Gastroesophageal sphincter (tissue), 4 donors: ENCODE measurements at regions not wholly inside any gene's neighbourhood (a gene's known extent, or its start where the extent isn't known, plus 50 kb on each side); places are given as distances from the start of the nearest gene placed in this dataset.

ENCODE experiments used
- ATAC-seq: fragments of 150-250 bp; one replicate; pipeline ENCODE4 v1.9.1; 2016; ENCODE audit warnings: mild to moderate bottlenecking, moderate library complexity
- H3K27ac ChIP-seq, 4 donors: fragments of 200-600 bp; sonication (generic) in 3 of 4; 1 replicate in 3 of 4; 2 replicates in 1 of 4; pipeline ENCODE4 v1.5.1; 2016 to 2019
- H3K27me3 ChIP-seq: fragments of 200-600 bp; sonication (generic); one replicate; pipeline ENCODE4 v1.5.1; 2019
- H3K36me3 ChIP-seq, 2 donors: fragments of 200-600 bp; sonication (generic); one replicate each; pipeline ENCODE4 v1.5.1; 2019; ENCODE audit warnings: control low read depth in 1 of 2
- H3K4me1 ChIP-seq, 3 donors: fragments of 200-600 bp; sonication (generic); 1 replicate in 2 of 3; 2 replicates in 1 of 3; pipeline ENCODE4 v1.5.1; 2016 to 2019; ENCODE audit warnings: control low read depth in 2 of 3
- H3K4me3 ChIP-seq, 2 donors: fragments of 200-600 bp; sonication (generic); one replicate each; pipeline ENCODE4 v1.5.1; 2019; ENCODE audit warnings: mild to moderate bottlenecking in 1 of 2, moderate library complexity in 1 of 2
- H3K9me3 ChIP-seq, 3 donors: fragments of 200-600 bp; sonication (generic); one replicate each; pipeline ENCODE4 v1.5.1; 2017 to 2019; ENCODE audit warnings: control low read depth in 2 of 3
- EP300 ChIP-seq: sonication (generic); formaldehyde crosslinking; IDR thresholded peaks from one replicate; pipeline ENCODE4 v1.6.1; 2017; ENCODE audit warnings: antibody characterized with exemption, mild to moderate bottlenecking
- POLR2A ChIP-seq, 2 donors: fragments of 450-650 bp; IDR thresholded peaks; one replicate each; pipeline ENCODE4 v1.6.1; 2017; ENCODE audit warnings: antibody characterized with exemption in 2 of 2, mild to moderate bottlenecking in 2 of 2, moderate library complexity in 1 of 2
- POLR2AphosphoS5 ChIP-seq: sonication (generic); formaldehyde crosslinking; IDR thresholded peaks from one replicate; pipeline ENCODE4 v1.6.1; 2017; ENCODE audit warnings: antibody characterized with exemption
- WGBS, 2 donors: methylation state at CpG; one replicate each; pipeline ENCODE4 v1.1.5; 2018; ENCODE audit warnings: low coverage in 1 of 2; 5-methylcytosine and 5-hydroxymethylcytosine counted together
- TF ChIP-seq, protein P1 (sequence below), 4 experiments: fragments of 200-600 bp in 2 of 4; fragments of 450-650 bp in 2 of 4; sonication (generic) in 1 of 4; IDR thresholded peaks; one replicate each; pipeline ENCODE4 v1.5.1; 2017 to 2019; ENCODE audit warnings: antibody characterized with exemption in 4 of 4, mild to moderate bottlenecking in 2 of 4, moderate library complexity in 2 of 4

DNA sequence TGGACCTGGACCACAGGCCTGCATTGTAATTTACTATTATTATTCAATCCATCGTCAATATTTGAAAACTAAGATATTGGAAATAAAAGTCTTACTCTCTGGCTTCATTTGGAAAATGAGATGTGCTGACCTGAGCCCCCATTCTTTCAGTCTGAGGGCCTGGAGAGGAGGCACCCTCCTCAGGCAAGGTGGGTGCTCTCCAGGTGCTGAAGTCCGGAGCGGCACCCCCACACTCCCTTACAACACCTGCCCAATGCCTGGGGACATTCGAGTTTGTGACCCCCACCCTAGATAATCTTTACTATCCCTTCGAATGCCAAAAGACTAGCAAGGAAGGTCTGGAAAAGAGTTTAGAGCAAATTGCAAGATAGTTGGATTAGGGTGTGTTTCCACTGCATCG lies 133.3 kb downstream of the EN1 start:
- H3K27me3 ChIP-seq: no peaks in the 10 kb centered on the region
- no peak overlapping the region for H3K4me3 ChIP-seq
- no peaks in the 10 kb centered on the region for H3K4me1 ChIP-seq
- 67 to 92% methylated on average over 2 to 6 of the region's 6 CpGs for WGBS, 2 donors
- H3K27ac ChIP-seq: no peak overlapping the region
- no peak for ATAC-seq
- no peaks in the 10 kb centered on the region for H3K36me3 ChIP-seq
- no peak for TF ChIP-seq EP300
- TF ChIP-seq POLR2A (IDR thresholded peaks at IDR 0.05): no peak
- TF ChIP-seq, protein P1, sequence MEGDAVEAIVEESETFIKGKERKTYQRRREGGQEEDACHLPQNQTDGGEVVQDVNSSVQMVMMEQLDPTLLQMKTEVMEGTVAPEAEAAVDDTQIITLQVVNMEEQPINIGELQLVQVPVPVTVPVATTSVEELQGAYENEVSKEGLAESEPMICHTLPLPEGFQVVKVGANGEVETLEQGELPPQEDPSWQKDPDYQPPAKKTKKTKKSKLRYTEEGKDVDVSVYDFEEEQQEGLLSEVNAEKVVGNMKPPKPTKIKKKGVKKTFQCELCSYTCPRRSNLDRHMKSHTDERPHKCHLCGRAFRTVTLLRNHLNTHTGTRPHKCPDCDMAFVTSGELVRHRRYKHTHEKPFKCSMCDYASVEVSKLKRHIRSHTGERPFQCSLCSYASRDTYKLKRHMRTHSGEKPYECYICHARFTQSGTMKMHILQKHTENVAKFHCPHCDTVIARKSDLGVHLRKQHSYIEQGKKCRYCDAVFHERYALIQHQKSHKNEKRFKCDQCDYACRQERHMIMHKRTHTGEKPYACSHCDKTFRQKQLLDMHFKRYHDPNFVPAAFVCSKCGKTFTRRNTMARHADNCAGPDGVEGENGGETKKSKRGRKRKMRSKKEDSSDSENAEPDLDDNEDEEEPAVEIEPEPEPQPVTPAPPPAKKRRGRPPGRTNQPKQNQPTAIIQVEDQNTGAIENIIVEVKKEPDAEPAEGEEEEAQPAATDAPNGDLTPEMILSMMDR (IDR thresholded peaks at IDR 0.05): no peak
- TF ChIP-seq POLR2AphosphoS5: no peak
- no peaks in the 10 kb centered on the region for H3K9me3 ChIP-seq

DNA sequence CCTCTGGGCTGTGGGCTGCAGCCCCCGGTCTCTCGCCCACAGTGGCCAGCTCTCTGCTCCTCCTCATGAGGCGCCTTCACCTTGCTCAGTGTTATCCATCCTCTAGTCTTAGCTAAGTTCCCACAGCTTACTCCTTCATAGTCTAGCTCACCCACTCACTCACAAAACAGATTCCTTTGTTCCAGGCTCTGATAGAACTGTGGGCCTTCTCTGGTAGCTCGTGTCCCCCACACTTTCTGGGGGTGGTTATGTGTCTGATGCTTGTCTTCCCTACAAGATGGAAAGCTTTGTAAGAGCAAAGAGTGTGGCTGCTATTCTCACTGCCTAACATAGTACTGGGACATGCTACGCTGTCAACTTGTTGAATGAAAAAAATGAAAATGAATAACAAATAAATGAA lies 135.8 kb downstream of the EN1 start:
- WGBS, 2 donors: 79 to 90% methylated on average over 2 to 3 of the region's 5 CpGs
- peaks cover 7% of the 10 kb centered on the region for H3K27me3 ChIP-seq
- no peak overlapping the region for H3K27ac ChIP-seq
- no peaks in the 10 kb centered on the region for H3K36me3 ChIP-seq
- no peaks in the 10 kb centered on the region for H3K9me3 ChIP-seq
- TF ChIP-seq, protein P1 (IDR thresholded peaks at IDR 0.05): no peak
- no peak for ATAC-seq
- H3K4me1 ChIP-seq: no peaks in the 10 kb centered on the region
- no peak overlapping the region for H3K4me3 ChIP-seq

DNA sequence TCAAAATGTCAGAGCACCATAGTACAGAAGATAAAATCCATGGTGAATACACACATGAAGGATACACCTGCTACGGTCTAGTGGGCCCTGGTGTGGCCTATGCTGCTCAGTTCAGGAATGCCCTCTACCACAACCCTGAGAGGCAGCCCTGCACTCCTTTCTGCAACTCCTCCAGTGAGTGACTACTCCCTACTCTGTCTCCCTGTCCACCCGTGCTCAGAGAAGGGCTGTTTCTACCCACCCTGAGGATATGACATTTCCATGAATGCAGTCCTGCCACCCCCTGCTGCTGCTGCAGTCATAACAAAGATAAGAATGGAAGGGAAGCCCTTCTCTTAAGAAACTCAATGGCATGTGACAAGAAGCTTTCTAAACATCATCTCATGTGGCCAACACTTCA lies 137.0 kb downstream of the EN1 start:
- H3K4me3 ChIP-seq: no peak overlapping the region
- TF ChIP-seq EP300 (no peak), POLR2AphosphoS5 (no peak), POLR2A (IDR thresholded peaks at IDR 0.05) (no peak)
- TF ChIP-seq, protein P1 (IDR thresholded peaks at IDR 0.05): no peak
- H3K9me3 ChIP-seq: no peaks in the 10 kb centered on the region
- H3K36me3 ChIP-seq: no peaks in the 10 kb centered on the region
- no peaks in the 10 kb centered on the region for H3K4me1 ChIP-seq
- 83% methylated on average over 1 of the region's 2 CpGs; no CpG with 5 or more reads in 1 of the 2 donors for WGBS, 2 donors
- no peak overlapping the region for H3K27ac ChIP-seq
- H3K27me3 ChIP-seq: peaks cover 19% of the 10 kb centered on the region
- no peak for ATAC-seq

DNA sequence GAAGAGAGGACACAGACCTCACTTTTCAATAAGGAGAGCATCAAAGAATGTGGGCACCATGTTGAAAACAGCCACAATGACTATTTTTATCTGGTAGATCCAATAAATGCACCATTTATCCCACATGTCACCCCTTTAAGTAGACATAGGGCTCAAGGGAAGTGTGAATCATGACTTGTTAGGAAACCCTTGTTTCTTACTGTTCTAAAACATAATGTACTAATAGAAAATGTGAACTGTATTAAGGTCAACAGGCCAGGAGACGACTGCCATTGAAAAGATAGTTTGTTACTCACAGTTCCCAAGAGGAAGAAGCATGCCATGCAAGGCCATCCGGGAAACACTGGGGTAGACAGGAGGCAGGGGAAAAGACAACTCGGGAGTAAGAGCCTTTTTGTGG lies 137.7 kb downstream of the EN1 start:
- ATAC-seq: no peak

DNA sequence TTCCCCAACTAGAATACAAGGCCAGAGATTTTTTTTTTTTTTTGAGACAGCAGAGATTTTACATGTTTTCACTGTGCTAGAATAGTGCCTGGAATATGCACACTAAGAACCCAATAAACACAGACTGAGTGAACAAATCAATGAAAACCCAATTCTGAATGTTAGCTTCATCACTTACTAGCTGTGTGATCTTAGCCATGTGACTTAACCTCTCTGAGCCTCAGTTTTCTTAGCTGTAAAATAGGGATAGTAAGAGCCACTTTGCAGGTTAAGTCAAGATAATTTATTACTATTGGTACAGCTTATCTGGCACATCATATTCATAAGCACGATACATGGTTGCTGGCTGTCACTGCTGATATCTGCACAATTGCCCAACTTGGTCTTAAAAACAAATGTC lies 140.6 kb downstream of the EN1 start:
- H3K27ac ChIP-seq: no peak overlapping the region
- no peaks in the 10 kb centered on the region for H3K4me1 ChIP-seq
- WGBS, 2 donors: 67 to 86% methylated on average over 1 of the region's 1 CpG
- no peak overlapping the region for H3K4me3 ChIP-seq
- TF ChIP-seq, protein P1 (IDR thresholded peaks at IDR 0.05): no peak
- TF ChIP-seq EP300 (no peak), POLR2A (IDR thresholded peaks at IDR 0.05) (no peak), POLR2AphosphoS5 (no peak)
- H3K27me3 ChIP-seq: peaks cover 20% of the 10 kb centered on the region
- peaks cover 0 to under 1% (median 0%) of the 10 kb centered on the region in 3 donors for H3K9me3 ChIP-seq
- no peaks in the 10 kb centered on the region for H3K36me3 ChIP-seq
- ATAC-seq: no peak

More for the DNA sequence above, 137.7 kb downstream of the EN1 start:
- no peaks in the 10 kb centered on the region for H3K36me3 ChIP-seq
- 49 to 54% methylated on average over 3 of the region's 3 CpGs for WGBS, 2 donors
- H3K4me3 ChIP-seq: no peak overlapping the region
- H3K4me1 ChIP-seq: no peaks in the 10 kb centered on the region
- no peak for TF ChIP-seq POLR2AphosphoS5
- no peak overlapping the region for H3K27ac ChIP-seq
- H3K9me3 ChIP-seq: no peaks in the 10 kb centered on the region
- peaks cover 20% of the 10 kb centered on the region for H3K27me3 ChIP-seq
